ENCODE measurements at regions not wholly inside any gene's neighbourhood (a gene's known extent, or its start where the extent isn't known, plus 50 kb on each side); places are given as distances from the start of the nearest gene placed in this dataset.

DNA sequence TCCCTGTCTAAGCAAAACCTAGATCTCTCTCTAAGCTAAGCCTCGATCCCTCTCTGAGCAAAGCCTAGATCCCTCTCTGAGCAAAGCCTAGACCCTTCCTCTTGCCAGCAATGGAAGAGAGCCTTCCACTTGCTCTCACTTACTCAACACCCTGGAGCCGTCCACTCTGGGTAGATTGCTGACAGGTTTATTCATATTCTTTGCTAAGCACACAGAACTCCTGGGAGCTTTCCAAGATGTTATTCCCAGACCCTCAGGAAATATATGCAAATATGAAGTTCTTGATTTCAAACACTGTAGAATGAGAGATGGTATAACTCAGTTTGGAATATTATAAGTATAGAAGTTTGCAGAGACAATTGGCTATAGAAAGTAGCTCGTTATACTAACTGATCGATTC lies 503.8 kb upstream of the CELF2 start:
- no peak for FAIRE-seq
- TF ChIP-seq POLR2AphosphoS5 (IDR thresholded peaks at IDR 0.05; ENCODE audit: low read depth, low read length) (no peak), POLR2A (IDR thresholded peaks at IDR 0.05; ENCODE audit: low read depth, low read length) (no peak), TAF1 (IDR thresholded peaks at IDR 0.05; ENCODE audit: borderline replicate concordance, low read depth, low read length) (no peak)
- DNase-seq (ENCODE audit: insufficient read length), result no peak

DNA sequence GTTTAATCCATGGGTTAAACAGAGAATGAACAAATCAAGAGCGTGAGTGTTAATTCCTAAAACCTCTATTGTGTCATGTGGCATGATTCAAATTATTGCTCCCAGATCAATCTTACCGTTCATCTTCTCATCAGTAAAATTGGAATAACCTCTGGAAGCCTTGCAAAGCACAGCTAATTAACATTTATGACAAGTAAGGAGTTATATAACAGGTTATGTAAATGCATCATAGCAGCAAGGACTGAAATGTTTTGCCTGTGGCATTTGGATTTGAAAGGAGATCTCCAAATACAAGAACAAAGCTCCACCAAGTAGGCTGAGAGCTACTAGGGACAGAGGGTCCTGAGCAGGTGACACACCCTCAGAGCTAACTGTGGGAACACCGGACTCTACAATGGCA lies 502.9 kb upstream of the CELF2 start:
- FAIRE-seq (no peak), DNase-seq (ENCODE audit: insufficient read length) (no peak)
- TF ChIP-seq POLR2A (IDR thresholded peaks at IDR 0.05; ENCODE audit: low read depth, low read length), result no peak
- TF ChIP-seq POLR2AphosphoS5 (IDR thresholded peaks at IDR 0.05; ENCODE audit: low read depth, low read length), result no peak
- no peak for TF ChIP-seq TAF1 (IDR thresholded peaks at IDR 0.05; ENCODE audit: borderline replicate concordance, low read depth, low read length)

DNA sequence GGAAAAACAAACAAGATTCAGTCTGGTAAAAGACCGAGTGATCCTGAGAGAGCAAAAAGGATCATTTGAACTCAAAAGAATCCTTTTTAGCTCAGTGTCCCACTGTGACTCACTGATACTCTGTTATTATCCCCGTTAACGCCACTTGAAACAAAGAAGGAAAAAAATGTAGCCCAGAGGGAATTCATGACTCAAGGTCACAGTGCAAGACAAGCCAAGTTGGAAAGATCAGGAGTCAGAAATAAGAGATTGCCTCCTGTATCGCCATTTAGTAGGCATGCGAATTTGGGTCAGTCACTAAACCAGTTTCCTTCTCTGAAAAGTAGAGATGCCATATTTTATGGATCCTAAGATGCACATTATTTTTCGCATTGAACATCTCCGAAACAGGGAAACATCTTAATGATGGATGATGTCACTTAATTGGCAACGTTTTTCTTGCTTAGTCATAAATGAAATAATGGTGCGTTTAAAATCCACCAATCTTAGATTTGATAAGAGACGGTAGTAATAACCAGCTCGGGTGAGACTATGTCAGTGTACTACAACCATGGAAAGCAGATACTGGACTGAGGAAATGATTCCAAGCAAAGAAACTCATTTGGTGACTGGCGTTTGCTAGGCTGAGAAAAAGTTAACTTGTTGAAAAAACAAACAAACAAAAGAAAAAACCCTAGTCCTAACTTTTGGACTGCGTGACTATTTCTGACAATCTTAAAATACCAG lies 502.0 kb upstream of the CELF2 start:
- FAIRE-seq (no peak), DNase-seq (ENCODE audit: insufficient read length) (no peak)
- no peak for TF ChIP-seq POLR2A (IDR thresholded peaks at IDR 0.05; ENCODE audit: low read depth, low read length)
- no peak for TF ChIP-seq POLR2AphosphoS5 (IDR thresholded peaks at IDR 0.05; ENCODE audit: low read depth, low read length)
- no peak for TF ChIP-seq TAF1 (IDR thresholded peaks at IDR 0.05; ENCODE audit: borderline replicate concordance, low read depth, low read length)

DNA sequence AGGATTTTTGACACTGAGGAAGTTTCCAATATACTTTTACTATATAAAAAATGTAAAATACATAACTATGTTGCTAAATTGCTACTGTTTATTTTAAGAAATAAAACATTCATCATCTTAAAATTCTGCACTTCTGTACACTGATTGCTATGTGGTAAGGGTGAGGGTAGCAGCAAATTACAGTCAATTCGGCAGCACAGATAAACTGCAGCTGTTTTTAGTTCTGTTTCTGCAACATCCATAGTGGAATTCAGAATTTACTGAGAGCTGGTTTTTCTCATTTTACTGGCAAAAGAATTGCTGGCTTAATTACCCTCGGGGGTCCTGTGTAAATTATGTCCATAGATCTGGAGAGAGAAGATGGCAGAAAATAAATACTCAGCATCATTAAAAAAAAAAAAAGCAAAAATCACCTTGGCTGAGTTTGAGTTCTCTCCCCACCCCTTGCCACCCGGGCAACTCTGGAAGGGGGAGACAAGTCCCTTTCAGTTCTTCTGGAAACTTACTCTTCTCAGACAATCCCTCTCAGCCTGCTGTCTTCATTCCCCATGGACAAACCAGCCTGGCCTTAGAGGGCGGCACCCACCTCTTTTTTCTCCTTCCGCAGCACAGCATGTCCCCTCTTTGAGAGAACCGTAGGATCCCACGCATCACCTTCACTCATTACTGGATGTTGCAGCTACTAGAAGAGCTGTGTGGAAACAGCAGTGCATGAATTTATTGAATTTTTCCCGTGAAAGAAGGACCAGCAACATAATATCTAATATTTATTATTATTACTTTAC lies 501.1 kb upstream of the CELF2 start:
- FAIRE-seq (no peak), DNase-seq (ENCODE audit: insufficient read length) (no peak)
- TF ChIP-seq POLR2A (IDR thresholded peaks at IDR 0.05; ENCODE audit: low read depth, low read length) (no peak), POLR2AphosphoS5 (IDR thresholded peaks at IDR 0.05; ENCODE audit: low read depth, low read length) (no peak)

DNA sequence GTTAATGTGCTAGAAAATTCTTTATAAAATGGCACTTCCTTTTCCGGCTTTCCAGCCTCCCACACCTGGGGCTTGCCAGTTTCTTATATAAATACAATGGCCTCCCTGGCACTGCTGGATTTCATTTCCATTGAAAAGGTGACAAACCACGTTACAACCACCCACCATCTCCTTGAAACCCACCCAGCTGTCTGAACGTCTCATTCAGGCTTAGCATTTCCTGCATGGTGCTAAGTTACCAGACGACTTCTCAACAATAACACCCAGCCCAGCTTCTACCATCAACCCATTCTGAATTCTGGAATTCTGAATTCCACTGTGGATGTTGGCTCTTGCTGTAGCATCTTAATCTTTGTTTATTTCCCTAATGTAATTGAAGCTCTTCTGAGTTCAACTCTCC lies 499.8 kb upstream of the CELF2 start:
- DNase-seq (ENCODE audit: insufficient read length), result no peak
- TF ChIP-seq POLR2AphosphoS5 (IDR thresholded peaks at IDR 0.05; ENCODE audit: low read depth, low read length) (no peak), POLR2A (IDR thresholded peaks at IDR 0.05; ENCODE audit: low read depth, low read length) (no peak), TAF1 (IDR thresholded peaks at IDR 0.05; ENCODE audit: borderline replicate concordance, low read depth, low read length) (no peak)
- FAIRE-seq, result no peak

DNA sequence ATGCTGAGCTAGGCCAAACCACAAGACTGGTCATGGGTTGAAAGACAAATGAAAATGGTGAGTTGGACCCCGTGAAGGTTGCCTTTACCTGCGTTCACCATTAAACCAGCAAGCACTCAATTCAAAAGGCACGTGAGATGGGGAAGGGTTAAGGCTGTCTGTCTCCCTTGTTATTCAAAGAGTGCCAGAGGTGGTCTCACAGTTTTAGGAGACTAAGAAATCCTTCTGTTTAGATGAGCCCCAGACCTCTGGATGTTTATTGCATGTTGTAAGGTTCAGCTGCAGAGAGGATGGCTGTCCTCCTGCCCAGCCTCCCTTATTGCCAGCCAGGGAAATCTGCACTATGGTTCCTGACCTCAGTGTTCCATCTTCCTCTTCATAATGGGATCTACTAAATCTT lies 498.0 kb upstream of the CELF2 start:
- DNase-seq (ENCODE audit: insufficient read length) (no peak), FAIRE-seq (no peak)
- TF ChIP-seq TAF1 (IDR thresholded peaks at IDR 0.05; ENCODE audit: borderline replicate concordance, low read depth, low read length), result no peak
- TF ChIP-seq POLR2AphosphoS5 (IDR thresholded peaks at IDR 0.05; ENCODE audit: low read depth, low read length), result no peak
- no peak for TF ChIP-seq POLR2A (IDR thresholded peaks at IDR 0.05; ENCODE audit: low read depth, low read length)

DNA sequence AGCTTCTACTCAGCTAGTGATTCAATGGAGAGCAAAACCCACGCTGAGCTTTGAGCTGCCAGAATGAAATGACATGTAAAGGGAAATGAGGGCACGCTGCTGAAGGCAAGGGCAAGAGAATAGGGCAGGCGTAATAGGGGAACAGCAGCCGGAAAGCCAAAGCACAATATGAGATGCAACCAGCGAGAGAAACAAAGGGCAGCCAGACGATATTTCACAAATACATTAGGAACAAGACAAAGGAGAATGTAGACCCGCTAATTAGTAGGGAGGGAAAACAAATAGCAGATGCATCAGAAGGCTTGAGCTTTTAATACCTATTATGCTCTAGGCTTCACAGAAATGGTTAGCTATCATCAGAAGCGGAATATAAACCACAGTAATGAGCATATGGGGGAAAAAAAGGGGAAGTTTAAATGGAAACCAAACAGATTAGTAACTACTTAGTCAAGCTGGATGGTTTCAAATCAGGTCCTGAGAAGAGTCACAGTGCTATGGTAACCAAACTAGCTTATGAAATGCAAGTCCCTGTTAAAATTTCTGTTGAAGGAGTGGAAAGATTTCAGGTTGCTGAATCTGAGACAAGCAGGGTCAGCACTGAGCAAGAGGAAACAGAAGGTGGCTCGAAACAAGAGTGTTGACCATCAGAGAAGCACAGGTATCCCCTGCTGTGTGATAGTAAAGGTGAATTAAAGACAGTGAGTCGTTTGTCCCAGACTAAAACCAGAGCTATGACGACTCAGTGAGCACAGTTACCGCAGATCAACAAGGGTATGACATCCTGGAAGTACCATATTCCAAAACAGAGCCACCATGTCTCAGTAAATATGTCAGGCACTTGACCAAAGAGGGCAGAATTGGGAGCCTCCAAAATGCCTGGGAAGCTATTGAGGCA lies 496.9 kb upstream of the CELF2 start:
- TF ChIP-seq POLR2A (IDR thresholded peaks at IDR 0.05; ENCODE audit: low read depth, low read length) (no peak), TAF1 (IDR thresholded peaks at IDR 0.05; ENCODE audit: borderline replicate concordance, low read depth, low read length) (no peak), POLR2AphosphoS5 (IDR thresholded peaks at IDR 0.05; ENCODE audit: low read depth, low read length) (no peak)
- DNase-seq (ENCODE audit: insufficient read length) (no peak), FAIRE-seq (no peak)

DNA sequence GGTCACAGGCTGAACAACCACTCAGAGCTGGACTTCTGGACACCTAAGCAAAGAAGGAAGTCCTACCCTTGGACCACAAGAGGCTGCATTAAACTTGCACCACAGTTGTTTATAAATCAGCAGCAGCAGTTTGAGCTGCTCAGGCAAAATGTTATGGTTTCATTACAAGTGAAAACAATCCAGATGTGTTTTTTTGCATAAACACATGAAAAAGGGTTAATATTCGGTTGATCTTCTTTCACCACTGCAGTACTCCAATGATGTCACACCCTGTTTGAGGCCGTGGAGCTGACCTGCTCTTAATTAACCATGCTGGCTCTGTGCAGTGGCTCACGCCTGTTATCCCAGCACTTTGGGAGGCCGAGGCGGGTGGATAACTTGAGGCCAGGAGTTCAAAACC lies 490.8 kb upstream of the CELF2 start:
- no peak for TF ChIP-seq POLR2AphosphoS5 (IDR thresholded peaks at IDR 0.05; ENCODE audit: low read depth, low read length)
- no peak for TF ChIP-seq TAF1 (IDR thresholded peaks at IDR 0.05; ENCODE audit: borderline replicate concordance, low read depth, low read length)
- TF ChIP-seq POLR2A (IDR thresholded peaks at IDR 0.05; ENCODE audit: low read depth, low read length), result no peak
- FAIRE-seq, result no peak
- no peak for DNase-seq (ENCODE audit: insufficient read length)

DNA sequence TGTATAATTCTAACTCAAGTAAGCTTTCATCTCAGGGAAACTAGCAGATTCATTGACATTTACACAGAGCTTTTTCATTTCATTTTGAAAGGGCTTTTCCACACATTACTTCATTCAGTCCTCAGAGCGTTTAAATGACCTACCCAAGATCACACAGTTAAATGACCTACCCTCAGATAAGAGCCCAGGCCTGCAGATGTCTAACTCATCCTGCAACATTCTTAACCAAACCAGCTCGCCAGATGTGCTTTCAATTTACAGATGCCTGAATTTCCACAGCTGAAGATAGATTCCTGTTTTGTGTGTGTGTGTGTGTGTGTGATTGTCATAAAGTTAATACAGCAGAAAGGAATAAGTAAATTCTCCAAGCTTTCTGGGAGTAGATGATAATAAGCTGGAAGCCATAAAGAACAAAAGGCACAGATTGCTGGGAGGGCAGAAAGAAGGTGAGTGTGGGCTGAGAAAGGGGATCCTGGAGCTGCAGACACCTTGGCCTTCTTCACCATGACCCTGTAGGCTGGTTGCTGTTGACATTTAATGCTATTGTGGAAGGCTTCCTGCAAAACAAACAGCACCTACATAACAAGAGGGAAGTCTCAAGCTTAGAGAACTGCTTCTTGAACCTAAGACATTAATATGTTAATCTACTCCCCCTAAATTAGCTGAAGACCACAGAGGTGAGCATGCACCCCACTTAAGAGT lies 489.7 kb upstream of the CELF2 start:
- no peak for DNase-seq (ENCODE audit: insufficient read length)
- FAIRE-seq, result no peak
- TF ChIP-seq POLR2AphosphoS5 (IDR thresholded peaks at IDR 0.05; ENCODE audit: low read depth, low read length), result no peak
- TF ChIP-seq POLR2A (IDR thresholded peaks at IDR 0.05; ENCODE audit: low read depth, low read length), result no peak
- no peak for TF ChIP-seq TAF1 (IDR thresholded peaks at IDR 0.05; ENCODE audit: borderline replicate concordance, low read depth, low read length)

DNA sequence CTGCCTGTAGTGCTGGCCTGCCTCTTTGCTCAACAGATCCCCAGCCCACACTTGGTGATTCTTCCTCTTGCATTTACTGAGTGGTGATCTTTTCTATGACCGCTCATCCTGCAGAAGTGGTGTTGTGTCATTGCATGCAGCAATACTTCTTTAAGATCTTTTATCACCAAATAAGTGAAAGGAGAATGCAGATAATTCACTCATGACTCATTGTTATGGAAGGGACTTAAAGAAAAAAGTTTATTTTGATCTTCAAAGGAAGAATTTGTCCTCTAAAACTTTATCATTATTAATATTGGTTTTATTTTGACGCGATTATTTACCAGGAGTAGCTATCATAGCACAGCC lies 489.1 kb upstream of the CELF2 start:
- FAIRE-seq (no peak), DNase-seq (ENCODE audit: insufficient read length) (no peak)
- TF ChIP-seq TAF1 (IDR thresholded peaks at IDR 0.05; ENCODE audit: borderline replicate concordance, low read depth, low read length) (no peak), POLR2A (IDR thresholded peaks at IDR 0.05; ENCODE audit: low read depth, low read length) (no peak), POLR2AphosphoS5 (IDR thresholded peaks at IDR 0.05; ENCODE audit: low read depth, low read length) (no peak)

DNA sequence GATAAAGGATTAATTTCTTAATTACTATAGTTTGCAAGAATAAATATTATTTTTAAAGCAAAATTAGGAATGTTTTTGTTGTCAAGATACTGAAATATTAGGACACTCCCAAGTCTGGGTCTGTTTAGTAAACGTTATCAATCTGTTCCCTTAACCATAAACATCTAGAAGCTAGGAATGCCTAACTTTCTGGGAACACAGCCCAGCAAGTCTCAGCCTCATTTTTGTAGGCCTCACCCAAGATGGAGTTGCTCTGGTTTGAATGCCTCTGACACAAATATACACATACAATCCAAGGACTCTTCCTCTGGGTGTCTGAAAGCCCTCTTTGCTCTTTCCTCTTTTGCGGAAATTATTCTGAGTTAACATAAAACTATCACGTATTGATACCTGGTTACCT lies 487.4 kb upstream of the CELF2 start:
- FAIRE-seq (no peak), DNase-seq (ENCODE audit: insufficient read length) (no peak)
- no peak for TF ChIP-seq TAF1 (IDR thresholded peaks at IDR 0.05; ENCODE audit: borderline replicate concordance, low read depth, low read length)
- no peak for TF ChIP-seq POLR2A (IDR thresholded peaks at IDR 0.05; ENCODE audit: low read depth, low read length)
- TF ChIP-seq POLR2AphosphoS5 (IDR thresholded peaks at IDR 0.05; ENCODE audit: low read depth, low read length), result no peak
